ENCODE measurements at regions not wholly inside any gene's neighbourhood (a gene's known extent, or its start where the extent isn't known, plus 50 kb on each side); places are given as distances from the start of the nearest gene placed in this dataset.
"Not testable (repeated sequence)": the region's sequence is repeated elsewhere in the genome, so short reads cannot be mapped to it uniquely, and the experiment has no call there.

GRCh38 chr1:94302497-94302896 lies 65.1 kb upstream of the ARHGAP29 start:
- DNase-seq (ENCODE audit: low spot score), result no peak

GRCh38 chr1:94301186-94301585 lies 63.8 kb upstream of the ARHGAP29 start:
- DNase-seq (ENCODE audit: low spot score), result no peak

- DNase-seq (ENCODE audit: low spot score), result no peak
These were observed 63.3 kb upstream of the ARHGAP29 start for GRCh38 chr1:94300731-94301130.

GRCh38 chr1:94299627-94300553 lies 62.5 kb upstream of the ARHGAP29 start:
- DNase-seq (ENCODE audit: low spot score), result peak; percentile 6

GRCh38 chr1:94298861-94299260 lies 61.5 kb upstream of the ARHGAP29 start:
- DNase-seq (ENCODE audit: low spot score), result no peak

- no peak for DNase-seq (ENCODE audit: low spot score)
These were observed 58.6 kb upstream of the ARHGAP29 start for GRCh38 chr1:94296018-94296417.

- not testable (repeated sequence) for DNase-seq (ENCODE audit: low spot score)
These were observed 55.6 kb upstream of the ARHGAP29 start for GRCh38 chr1:94292978-94293377.

GRCh38 chr1:94289244-94289643 lies 51.9 kb upstream of the ARHGAP29 start:
- not testable (repeated sequence) for DNase-seq (ENCODE audit: low spot score)

All from RKO (cell line).